Activated B cell treated with CpG ODN at 0.5 μM for 24 hours (primary cell): ENCODE measurements at regions not wholly inside any gene's neighbourhood (a gene's known extent, or its start where the extent isn't known, plus 50 kb on each side); places are given as distances from the start of the nearest gene placed in this dataset.
A peak's percentile ranks its signal among the peaks of the same experiment; 100 is the strongest.

ENCODE experiments used
- ATAC-seq: fragments of 200-7000 bp; cut with Tn5 transposase; one replicate; pipeline ENCODE4 v1.10.0; 2021; ENCODE audit warnings: low read depth, mild to moderate bottlenecking, moderate library complexity
- CTCF ChIA-PET: fragments of 350-600 bp; sonication (Branson Sonifier 250); formaldehyde crosslinking; loops from one replicate; lab custom pipeline; 2021; ENCODE audit warnings: antibody characterized with exemption; lab: Charles Lee
- POLR2A ChIA-PET: fragments of 350-600 bp; sonication (Branson Sonifier 250); formaldehyde crosslinking; loops from one replicate; lab custom pipeline; 2021; ENCODE audit warnings: antibody characterized with exemption; lab: Charles Lee
- DNase-seq: peaks from one replicate; pipeline ENCODE4 v3.0.0; 2022
- H3K27ac Mint-ChIP-seq: one replicate; pipeline ENCODE4 v1.8.0; 2020; ENCODE audit warnings: mixed read lengths
- H3K27me3 Mint-ChIP-seq: one replicate; pipeline ENCODE4 v1.8.0; 2021; ENCODE audit warnings: mixed read lengths
- H3K36me3 Mint-ChIP-seq: one replicate; pipeline ENCODE4 v1.8.0; 2021; ENCODE audit warnings: low read depth, mixed read lengths
- H3K4me1 Mint-ChIP-seq: one replicate; pipeline ENCODE4 v1.8.0; 2021; ENCODE audit warnings: mixed read lengths
- H3K4me3 Mint-ChIP-seq: one replicate; pipeline ENCODE4 v1.8.0; 2020; ENCODE audit warnings: mild to moderate bottlenecking, mixed read lengths
- H3K9me3 Mint-ChIP-seq: one replicate; pipeline ENCODE4 v1.8.0; 2020; ENCODE audit warnings: mixed read lengths
- intact Hi-C: fragments of 100-400 bp; cut with micrococcal nuclease; formaldehyde crosslinking; loops from one replicate; pipeline ENCODE4 v1.15.1; 2024
- TF ChIP-seq, protein P1 (sequence below): fragments of 200-600 bp; IDR thresholded peaks from one replicate; pipeline ENCODE4 v1.8.0; 2022; ENCODE audit warnings: antibody characterized with exemption, mild to moderate bottlenecking

DNA sequence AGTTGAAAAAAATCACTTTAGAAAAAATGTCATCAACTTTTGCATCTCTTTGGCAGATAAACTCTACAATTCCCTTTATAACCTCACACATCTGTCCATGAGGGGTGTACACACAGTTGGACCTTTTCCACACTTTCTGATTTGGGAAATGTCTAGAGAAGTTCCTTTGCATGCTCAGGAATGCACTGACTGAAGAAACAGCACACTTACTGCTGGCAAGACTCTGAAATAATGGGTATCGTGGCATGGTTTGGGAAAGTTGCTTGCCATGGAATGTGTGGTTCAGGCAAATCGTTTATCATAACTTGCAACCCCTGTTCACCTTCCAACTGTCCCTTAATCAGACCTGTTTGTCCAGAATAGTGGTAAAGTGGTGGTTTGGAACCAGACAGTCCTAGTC lies 135.3 kb upstream of the TGFBR2 start:
- intact Hi-C loops = loop anchor here (10.0 kb wide), 1 partner anchor 1064 kb away; the partner anchor contains the start of gene STT3B
- no peak for DNase-seq
- H3K4me3 Mint-ChIP-seq = no peak overlapping the region
- TF ChIP-seq, protein P1, sequence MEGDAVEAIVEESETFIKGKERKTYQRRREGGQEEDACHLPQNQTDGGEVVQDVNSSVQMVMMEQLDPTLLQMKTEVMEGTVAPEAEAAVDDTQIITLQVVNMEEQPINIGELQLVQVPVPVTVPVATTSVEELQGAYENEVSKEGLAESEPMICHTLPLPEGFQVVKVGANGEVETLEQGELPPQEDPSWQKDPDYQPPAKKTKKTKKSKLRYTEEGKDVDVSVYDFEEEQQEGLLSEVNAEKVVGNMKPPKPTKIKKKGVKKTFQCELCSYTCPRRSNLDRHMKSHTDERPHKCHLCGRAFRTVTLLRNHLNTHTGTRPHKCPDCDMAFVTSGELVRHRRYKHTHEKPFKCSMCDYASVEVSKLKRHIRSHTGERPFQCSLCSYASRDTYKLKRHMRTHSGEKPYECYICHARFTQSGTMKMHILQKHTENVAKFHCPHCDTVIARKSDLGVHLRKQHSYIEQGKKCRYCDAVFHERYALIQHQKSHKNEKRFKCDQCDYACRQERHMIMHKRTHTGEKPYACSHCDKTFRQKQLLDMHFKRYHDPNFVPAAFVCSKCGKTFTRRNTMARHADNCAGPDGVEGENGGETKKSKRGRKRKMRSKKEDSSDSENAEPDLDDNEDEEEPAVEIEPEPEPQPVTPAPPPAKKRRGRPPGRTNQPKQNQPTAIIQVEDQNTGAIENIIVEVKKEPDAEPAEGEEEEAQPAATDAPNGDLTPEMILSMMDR = no peak
- no peaks in the 10 kb centered on the region for H3K27me3 Mint-ChIP-seq
- no peak overlapping the region for H3K27ac Mint-ChIP-seq
- H3K4me1 Mint-ChIP-seq = peaks cover 37% of the 10 kb centered on the region
- no peaks in the 10 kb centered on the region for H3K36me3 Mint-ChIP-seq
- no peak for ATAC-seq
- CTCF ChIA-PET = no interaction called here
- POLR2A ChIA-PET = no interaction called here
- no peaks in the 10 kb centered on the region for H3K9me3 Mint-ChIP-seq

DNA sequence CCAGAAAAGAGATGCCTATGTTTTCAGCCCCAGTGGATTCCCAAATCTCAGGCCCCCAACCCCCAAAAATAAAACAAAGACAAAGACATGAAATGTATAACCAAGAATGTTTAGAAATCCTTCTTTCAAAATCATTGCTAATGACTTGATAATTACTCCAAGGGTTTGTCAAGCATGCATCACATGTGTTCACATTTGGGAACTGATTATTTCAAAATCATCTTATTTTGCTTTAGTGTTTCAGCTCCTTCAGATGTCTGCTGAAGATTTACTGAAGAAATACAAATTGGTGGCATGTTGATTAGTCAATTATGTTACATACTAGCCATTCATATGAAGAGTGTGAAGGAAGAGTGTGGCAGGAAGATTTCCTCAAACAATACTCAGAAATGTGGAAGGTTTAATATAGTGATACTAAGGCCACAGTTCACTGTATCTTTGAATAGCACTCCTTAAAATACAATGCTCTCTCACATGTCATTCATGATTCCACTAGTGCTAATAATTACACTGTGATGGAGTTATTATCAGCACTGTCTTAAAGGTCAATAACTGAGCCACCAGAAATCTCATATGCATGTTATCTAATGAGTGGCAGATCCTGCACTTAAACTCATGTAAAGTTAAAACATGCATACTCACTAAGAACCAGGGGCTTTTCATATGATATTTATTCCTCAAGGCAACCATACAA lies 134.5 kb upstream of the TGFBR2 start:
- Mint-ChIP-seq H3K27ac (no peak overlapping the region), H3K4me1 (peaks cover 46% of the 10 kb centered on the region), H3K27me3 (no peaks in the 10 kb centered on the region), H3K9me3 (no peaks in the 10 kb centered on the region), H3K4me3 (no peak overlapping the region), H3K36me3 (no peaks in the 10 kb centered on the region)
- intact Hi-C loops = loop anchor here (10.0 kb wide), 1 partner anchor 1063 kb away; the partner anchor contains the start of gene STT3B
- CTCF ChIA-PET = no interaction called here
- POLR2A ChIA-PET = no interaction called here
- no peak for ATAC-seq
- no peak for DNase-seq
- TF ChIP-seq, protein P1 = no peak

DNA sequence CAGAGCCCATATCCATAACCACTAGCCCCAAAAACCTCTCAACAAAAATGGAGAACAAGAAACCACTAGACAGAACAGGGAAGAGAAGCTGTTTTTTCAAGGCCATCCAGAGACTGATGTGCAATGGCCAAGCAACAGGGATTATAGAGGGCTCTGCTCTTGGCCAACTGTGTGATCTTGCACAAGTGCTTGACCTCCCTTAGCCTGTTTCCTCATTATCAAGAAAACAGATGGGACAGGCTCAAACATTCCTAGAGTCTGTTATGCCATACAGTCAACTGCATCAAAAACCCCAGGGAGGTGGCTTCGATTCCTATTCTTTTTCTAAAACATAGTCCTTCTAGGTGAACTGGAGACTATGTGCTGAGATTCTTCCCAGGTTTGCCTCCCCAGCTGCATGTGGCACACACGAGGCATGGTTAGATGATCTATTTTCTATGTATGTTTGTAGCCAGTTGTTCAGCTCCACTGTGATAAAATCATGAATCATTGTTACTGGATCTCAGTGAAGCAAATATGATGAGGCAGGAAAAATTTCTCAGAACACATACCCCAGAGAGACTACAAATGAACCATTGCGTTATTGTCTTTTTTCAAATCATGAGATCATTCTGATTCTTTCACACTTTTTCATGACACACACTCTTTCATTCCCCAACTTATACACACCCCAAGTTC lies 132.9 kb upstream of the TGFBR2 start:
- intact Hi-C loops = loop anchor here (2.0 to 10.0 kb wide), 4 partner anchors 37 to 1061 kb away; partner anchors contain the start of genes STT3B and TGFBR2
- Mint-ChIP-seq H3K4me1 (peaks cover 62% of the 10 kb centered on the region), H3K27ac (peak overlapping the region; percentile 0), H3K27me3 (no peaks in the 10 kb centered on the region), H3K36me3 (no peaks in the 10 kb centered on the region), H3K9me3 (no peaks in the 10 kb centered on the region), H3K4me3 (no peak overlapping the region)
- POLR2A ChIA-PET = interaction anchor here (2.4 to 2.5 kb wide), 2 partner anchors 30 to 134 kb away, joined by 10 to 14 read pairs; partner anchors contain the start of gene TGFBR2
- no peak for ATAC-seq
- TF ChIP-seq, protein P1 = no peak
- CTCF ChIA-PET = interaction anchor here (1.4 kb wide), 1 partner anchor 27 kb away, joined by 3 read pairs; no protein-coding TSS in a partner anchor
- no peak for DNase-seq

DNA sequence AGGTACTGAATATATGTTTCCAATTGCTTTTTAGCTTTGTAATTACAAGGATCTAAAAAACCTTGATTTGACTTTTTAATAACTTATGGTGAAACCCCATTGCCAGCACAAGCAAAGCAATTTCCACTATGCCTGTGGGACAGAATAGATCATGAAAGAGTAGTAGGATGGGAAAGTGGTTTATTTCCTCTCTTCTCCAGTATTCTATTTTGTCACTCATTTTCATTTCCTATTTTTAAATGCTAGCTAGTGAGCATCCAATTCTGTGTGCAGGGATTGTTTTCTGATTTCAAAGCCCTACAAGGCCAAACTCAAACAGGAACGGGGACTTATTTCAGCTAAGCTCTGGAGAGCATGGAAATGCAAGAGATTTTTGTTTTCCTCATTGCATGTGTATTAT lies 132.0 kb upstream of the TGFBR2 start:
- Mint-ChIP-seq H3K4me1 (peaks cover 70% of the 10 kb centered on the region), H3K4me3 (peak overlapping the region; percentile 54), H3K9me3 (peaks cover 1% of the 10 kb centered on the region), H3K27me3 (no peaks in the 10 kb centered on the region), H3K27ac (peak overlapping the region; percentile 0), H3K36me3 (peaks cover under 1% of the 10 kb centered on the region)
- ATAC-seq = no peak
- no peak for DNase-seq
- TF ChIP-seq, protein P1 = no peak
- intact Hi-C loops = loop anchor here (2.0 to 10.0 kb wide), 4 partner anchors 38 to 1060 kb away; partner anchors contain the start of genes STT3B and TGFBR2
- CTCF ChIA-PET = interaction anchor here (1.0 to 1.4 kb wide), 4 partner anchors 12 to 154 kb away, joined by 3 to 4 read pairs (median 3); no protein-coding TSS in a partner anchor
- POLR2A ChIA-PET = interaction anchor here (0.6 to 2.5 kb wide), 5 partner anchors 27 to 1359 kb away, joined by 3 to 14 read pairs (median 8); partner anchors contain the start of gene TGFBR2
